ENCODE measurements at regions not wholly inside any gene's neighbourhood (a gene's known extent, or its start where the extent isn't known, plus 50 kb on each side); places are given as distances from the start of the nearest gene placed in this dataset.

GRCh38 chr5:52597625-52598024 lies 190.1 kb upstream of the ITGA1 start (continued):
- TF ChIP-seq CHD7 (IDR thresholded peaks at IDR 0.05; ENCODE audit: insufficient replicate concordance, low read length) = no peak
- no peak for TF ChIP-seq MAFK (IDR thresholded peaks at IDR 0.05; ENCODE audit: low read depth, low read length)
- no peak for TF ChIP-seq KDM4A (IDR thresholded peaks at IDR 0.05; ENCODE audit: low read depth, low read length, severe bottlenecking)
- no peak for TF ChIP-seq TEAD4 (IDR thresholded peaks at IDR 0.05; ENCODE audit: low read depth, low read length)
- TF ChIP-seq EP300 (IDR thresholded peaks at IDR 0.05; ENCODE audit: borderline replicate concordance in 1 of 2, low read depth in 2 of 2, low read length in 2 of 2) = no peak

Measured in H1 (cell line).